NCI-H345 treated with DMSO at 0.1 percent for 48 hours (cell line): ENCODE measurements at regions not wholly inside any gene's neighbourhood (a gene's known extent, or its start where the extent isn't known, plus 50 kb on each side); places are given as distances from the start of the nearest gene placed in this dataset.
"Not testable (repeated sequence)": the region's sequence is repeated elsewhere in the genome, so short reads cannot be mapped to it uniquely, and the experiment has no call there.

Experiments
- DNase-seq: peaks from one replicate; lab custom pipeline; 2025; ENCODE audit not compliant: unreplicated experiment; lab: John Stamatoyannopoulos, UW

- DNase-seq: not testable (repeated sequence)
Observed at GRCh38 chr13:52565324-52565723, 76.9 kb upstream of the HNRNPA1L2 start.

GRCh38 chr13:52569904-52570602 is 72.2 kb upstream of the HNRNPA1L2 start:
- DNase-seq: peak; percentile 19

GRCh38 chr13:52571163-52571562 is 71.1 kb upstream of the HNRNPA1L2 start:
- not testable (repeated sequence) for DNase-seq

GRCh38 chr13:52582962-52583361 is 59.3 kb upstream of the HNRNPA1L2 start:
- DNase-seq: not testable (repeated sequence)
